ENCODE measurements at regions not wholly inside any gene's neighbourhood (a gene's known extent, or its start where the extent isn't known, plus 50 kb on each side); places are given as distances from the start of the nearest gene placed in this dataset.

DNA sequence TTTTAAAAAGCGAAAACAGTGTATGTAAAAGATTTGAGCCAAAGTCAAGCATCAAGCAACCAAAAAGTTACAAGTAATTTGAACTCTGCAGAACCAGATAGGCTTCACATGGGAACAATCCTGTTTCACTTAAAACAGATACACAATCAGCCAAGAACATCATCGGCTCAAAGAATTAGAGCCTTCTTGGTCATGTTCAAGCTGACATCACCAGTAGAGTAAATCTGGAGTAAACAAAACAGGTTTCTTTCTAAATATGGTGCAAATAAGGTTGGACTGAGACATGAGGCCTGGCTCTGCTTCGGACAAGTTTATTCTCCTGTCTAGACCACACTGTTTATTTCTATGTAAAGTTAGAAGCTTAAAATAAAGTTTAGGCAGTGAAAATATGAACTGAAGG, 116.0 kb downstream of the GMNC start:
- Histone ChIP-seq H3K9ac (ENCODE audit: low read length) (no peak overlapping the region), H2AFZ (ENCODE audit: low read depth, low read length) (no peak overlapping the region), H3K9me3 (ENCODE audit: insufficient read depth, low read length) (no peaks in the 10 kb centered on the region), H3K36me3 (replicated peaks; ENCODE audit: low read depth, low read length) (no peaks in the 10 kb centered on the region), H4K20me1 (ENCODE audit: insufficient read depth, low read length) (no peaks in the 10 kb centered on the region), H3K4me3 (ENCODE audit: low read length) (no peak overlapping the region), H3K27me3 (ENCODE audit: low read depth, low read length) (no peaks in the 10 kb centered on the region), H3K4me2 (ENCODE audit: low read length) (no peak overlapping the region), H3K27ac (ENCODE audit: low read length) (no peak overlapping the region), H3K79me2 (ENCODE audit: low read length) (no peaks in the 10 kb centered on the region), H3K4me1 (ENCODE audit: low read length) (no peaks in the 10 kb centered on the region)
- TF ChIP-seq, protein P1, sequence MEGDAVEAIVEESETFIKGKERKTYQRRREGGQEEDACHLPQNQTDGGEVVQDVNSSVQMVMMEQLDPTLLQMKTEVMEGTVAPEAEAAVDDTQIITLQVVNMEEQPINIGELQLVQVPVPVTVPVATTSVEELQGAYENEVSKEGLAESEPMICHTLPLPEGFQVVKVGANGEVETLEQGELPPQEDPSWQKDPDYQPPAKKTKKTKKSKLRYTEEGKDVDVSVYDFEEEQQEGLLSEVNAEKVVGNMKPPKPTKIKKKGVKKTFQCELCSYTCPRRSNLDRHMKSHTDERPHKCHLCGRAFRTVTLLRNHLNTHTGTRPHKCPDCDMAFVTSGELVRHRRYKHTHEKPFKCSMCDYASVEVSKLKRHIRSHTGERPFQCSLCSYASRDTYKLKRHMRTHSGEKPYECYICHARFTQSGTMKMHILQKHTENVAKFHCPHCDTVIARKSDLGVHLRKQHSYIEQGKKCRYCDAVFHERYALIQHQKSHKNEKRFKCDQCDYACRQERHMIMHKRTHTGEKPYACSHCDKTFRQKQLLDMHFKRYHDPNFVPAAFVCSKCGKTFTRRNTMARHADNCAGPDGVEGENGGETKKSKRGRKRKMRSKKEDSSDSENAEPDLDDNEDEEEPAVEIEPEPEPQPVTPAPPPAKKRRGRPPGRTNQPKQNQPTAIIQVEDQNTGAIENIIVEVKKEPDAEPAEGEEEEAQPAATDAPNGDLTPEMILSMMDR (IDR thresholded peaks at IDR 0.05; ENCODE audit: low read depth, low read length), result no peak
- no peak for TF ChIP-seq EZH2phosphoT487 (IDR thresholded peaks at IDR 0.05; ENCODE audit: low read depth)

DNA sequence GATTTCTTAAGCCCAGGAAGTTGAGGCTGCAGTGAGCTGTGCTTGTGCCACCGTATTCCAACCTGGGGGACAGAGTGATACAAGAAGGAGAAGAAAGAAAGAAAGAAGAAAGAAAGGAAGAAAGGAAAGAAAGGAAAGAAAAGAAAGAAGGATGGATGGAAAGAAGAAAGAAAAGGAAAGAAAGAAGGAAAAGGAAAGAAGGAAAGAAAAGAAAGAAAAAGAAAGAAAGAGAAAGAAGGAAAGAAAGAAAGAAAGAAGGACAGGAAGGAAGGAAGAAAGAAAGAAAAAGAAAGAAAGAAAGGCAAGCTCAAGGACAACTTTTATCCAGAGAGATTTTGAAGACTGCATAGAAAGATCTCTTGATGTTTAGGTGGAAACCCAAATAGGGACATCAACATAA, 120.7 kb downstream of the GMNC start:
- Histone ChIP-seq H4K20me1 (ENCODE audit: insufficient read depth, low read length) (no peaks in the 10 kb centered on the region), H3K27me3 (ENCODE audit: low read depth, low read length) (no peaks in the 10 kb centered on the region), H3K27ac (ENCODE audit: low read length) (no peak overlapping the region), H2AFZ (ENCODE audit: low read depth, low read length) (no peak overlapping the region), H3K4me2 (ENCODE audit: low read length) (no peak overlapping the region), H3K36me3 (replicated peaks; ENCODE audit: low read depth, low read length) (no peaks in the 10 kb centered on the region), H3K4me1 (ENCODE audit: low read length) (no peaks in the 10 kb centered on the region), H3K4me3 (ENCODE audit: low read length) (no peak overlapping the region), H3K79me2 (ENCODE audit: low read length) (no peaks in the 10 kb centered on the region), H3K9ac (ENCODE audit: low read length) (no peak overlapping the region), H3K9me3 (ENCODE audit: insufficient read depth, low read length) (no peaks in the 10 kb centered on the region)
- no peak for TF ChIP-seq EZH2phosphoT487 (IDR thresholded peaks at IDR 0.05; ENCODE audit: low read depth)
- TF ChIP-seq, protein P1 (IDR thresholded peaks at IDR 0.05; ENCODE audit: low read depth, low read length), result no peak

DNA sequence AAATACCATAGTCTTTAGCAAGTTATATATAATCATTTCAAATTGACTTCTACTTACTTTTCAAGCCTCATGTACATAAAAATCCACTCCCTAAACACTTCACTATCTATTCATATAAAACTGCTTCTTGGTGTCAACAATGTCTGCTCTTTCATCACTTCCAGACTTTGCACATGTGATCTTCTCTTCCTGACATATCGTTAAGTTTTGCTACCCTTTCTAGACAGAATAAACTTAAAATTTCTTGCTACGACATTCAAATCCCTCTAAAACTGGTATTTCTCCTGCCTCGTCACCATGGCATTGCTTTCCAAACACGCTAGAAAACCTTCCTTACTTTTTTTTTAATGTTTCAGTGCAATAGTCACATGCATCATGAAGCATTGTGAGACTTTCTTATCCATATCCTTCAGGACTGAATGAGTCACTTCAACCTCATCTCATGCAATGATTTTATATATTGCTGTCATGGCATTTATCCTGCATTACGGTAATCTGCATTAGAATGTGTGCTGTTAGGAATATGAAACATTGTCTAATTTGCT, 122.8 kb downstream of the GMNC start:
- Histone ChIP-seq H2AFZ (ENCODE audit: low read depth, low read length) (no peak overlapping the region), H3K4me1 (ENCODE audit: low read length) (no peaks in the 10 kb centered on the region), H3K27ac (ENCODE audit: low read length) (no peak overlapping the region), H3K27me3 (ENCODE audit: low read depth, low read length) (no peaks in the 10 kb centered on the region), H4K20me1 (ENCODE audit: insufficient read depth, low read length) (no peaks in the 10 kb centered on the region), H3K4me2 (ENCODE audit: low read length) (no peak overlapping the region), H3K9me3 (ENCODE audit: insufficient read depth, low read length) (no peaks in the 10 kb centered on the region), H3K9ac (ENCODE audit: low read length) (no peak overlapping the region), H3K4me3 (ENCODE audit: low read length) (no peak overlapping the region), H3K36me3 (replicated peaks; ENCODE audit: low read depth, low read length) (no peaks in the 10 kb centered on the region), H3K79me2 (ENCODE audit: low read length) (no peaks in the 10 kb centered on the region)
- TF ChIP-seq, protein P1 (IDR thresholded peaks at IDR 0.05; ENCODE audit: low read depth, low read length), result no peak
- no peak for TF ChIP-seq EZH2phosphoT487 (IDR thresholded peaks at IDR 0.05; ENCODE audit: low read depth)

DNA sequence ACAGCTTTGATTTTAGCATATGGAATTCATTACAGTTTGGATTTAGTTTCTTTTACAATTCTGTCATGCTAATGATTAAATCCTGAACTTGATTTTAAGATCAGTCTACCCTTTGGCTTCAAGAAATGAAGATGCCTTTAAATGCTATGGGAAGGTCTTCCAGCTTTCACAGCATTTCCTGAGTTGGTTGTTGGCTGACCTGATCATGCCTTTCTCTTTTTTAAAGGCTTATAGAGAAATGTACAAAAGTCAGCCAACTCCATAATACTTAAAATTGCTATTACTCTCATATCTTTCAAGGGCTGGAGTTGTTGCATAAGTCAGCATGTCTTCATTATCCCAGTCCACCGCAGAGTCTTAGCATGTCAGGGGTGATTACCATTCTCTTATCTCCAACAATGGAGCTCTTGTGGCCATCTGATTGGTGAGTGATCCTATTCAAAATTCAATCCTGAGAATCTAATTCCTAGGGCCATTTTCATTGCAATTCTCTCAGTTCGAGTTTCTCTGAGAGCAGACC, 123.8 kb downstream of the GMNC start:
- Histone ChIP-seq H3K4me3 (ENCODE audit: low read length) (no peak overlapping the region), H3K9ac (ENCODE audit: low read length) (no peak overlapping the region), H3K4me1 (ENCODE audit: low read length) (no peaks in the 10 kb centered on the region), H3K4me2 (ENCODE audit: low read length) (no peak overlapping the region), H3K27me3 (ENCODE audit: low read depth, low read length) (no peaks in the 10 kb centered on the region), H2AFZ (ENCODE audit: low read depth, low read length) (no peak overlapping the region), H3K9me3 (ENCODE audit: insufficient read depth, low read length) (no peaks in the 10 kb centered on the region), H3K27ac (ENCODE audit: low read length) (no peak overlapping the region), H3K79me2 (ENCODE audit: low read length) (no peaks in the 10 kb centered on the region), H4K20me1 (ENCODE audit: insufficient read depth, low read length) (no peaks in the 10 kb centered on the region), H3K36me3 (replicated peaks; ENCODE audit: low read depth, low read length) (no peaks in the 10 kb centered on the region)
- TF ChIP-seq, protein P1 (IDR thresholded peaks at IDR 0.05; ENCODE audit: low read depth, low read length), result no peak
- TF ChIP-seq EZH2phosphoT487 (IDR thresholded peaks at IDR 0.05; ENCODE audit: low read depth), result no peak

Data from OCI-LY3 (cell line).